ENCODE measurements at regions not wholly inside any gene's neighbourhood (a gene's known extent, or its start where the extent isn't known, plus 50 kb on each side); places are given as distances from the start of the nearest gene placed in this dataset.

DNA sequence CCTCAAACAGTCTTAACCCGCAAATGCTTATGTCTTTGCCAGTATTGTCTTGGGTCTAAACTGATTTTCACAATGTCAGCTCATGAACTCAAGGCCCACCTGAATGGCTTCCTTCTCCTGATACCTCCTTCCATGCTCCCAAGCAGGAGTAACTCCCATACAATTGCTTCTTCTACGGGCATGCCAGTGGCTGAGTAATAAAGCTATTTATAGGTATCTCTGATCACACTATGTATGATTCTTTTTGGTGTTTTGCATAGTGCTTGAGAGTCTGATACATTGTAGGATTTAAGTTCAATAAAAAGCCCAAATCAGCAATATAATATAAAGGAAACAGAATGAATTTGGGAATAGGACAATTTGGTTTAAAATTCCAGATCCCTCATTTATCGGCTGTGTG, 235.0 kb upstream of the DCN start:
- Mint-ChIP-seq H3K27ac (ENCODE audit: unreplicated experiment) (no peak overlapping the region), H3K4me3 (ENCODE audit: unreplicated experiment) (no peak overlapping the region), H3K9me3 (ENCODE audit: low read depth) (no peaks in the 10 kb centered on the region), H3K27me3 (ENCODE audit: low read depth) (no peaks in the 10 kb centered on the region), H3K4me1 (ENCODE audit: low read depth) (peaks cover 10% of the 10 kb centered on the region), H3K36me3 (ENCODE audit: low read depth) (no peaks in the 10 kb centered on the region)
- DNase-seq (ENCODE audit: low spot score): no peak
- TF ChIP-seq, protein P1, sequence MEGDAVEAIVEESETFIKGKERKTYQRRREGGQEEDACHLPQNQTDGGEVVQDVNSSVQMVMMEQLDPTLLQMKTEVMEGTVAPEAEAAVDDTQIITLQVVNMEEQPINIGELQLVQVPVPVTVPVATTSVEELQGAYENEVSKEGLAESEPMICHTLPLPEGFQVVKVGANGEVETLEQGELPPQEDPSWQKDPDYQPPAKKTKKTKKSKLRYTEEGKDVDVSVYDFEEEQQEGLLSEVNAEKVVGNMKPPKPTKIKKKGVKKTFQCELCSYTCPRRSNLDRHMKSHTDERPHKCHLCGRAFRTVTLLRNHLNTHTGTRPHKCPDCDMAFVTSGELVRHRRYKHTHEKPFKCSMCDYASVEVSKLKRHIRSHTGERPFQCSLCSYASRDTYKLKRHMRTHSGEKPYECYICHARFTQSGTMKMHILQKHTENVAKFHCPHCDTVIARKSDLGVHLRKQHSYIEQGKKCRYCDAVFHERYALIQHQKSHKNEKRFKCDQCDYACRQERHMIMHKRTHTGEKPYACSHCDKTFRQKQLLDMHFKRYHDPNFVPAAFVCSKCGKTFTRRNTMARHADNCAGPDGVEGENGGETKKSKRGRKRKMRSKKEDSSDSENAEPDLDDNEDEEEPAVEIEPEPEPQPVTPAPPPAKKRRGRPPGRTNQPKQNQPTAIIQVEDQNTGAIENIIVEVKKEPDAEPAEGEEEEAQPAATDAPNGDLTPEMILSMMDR (IDR thresholded peaks at IDR 0.05): no peak

DNA sequence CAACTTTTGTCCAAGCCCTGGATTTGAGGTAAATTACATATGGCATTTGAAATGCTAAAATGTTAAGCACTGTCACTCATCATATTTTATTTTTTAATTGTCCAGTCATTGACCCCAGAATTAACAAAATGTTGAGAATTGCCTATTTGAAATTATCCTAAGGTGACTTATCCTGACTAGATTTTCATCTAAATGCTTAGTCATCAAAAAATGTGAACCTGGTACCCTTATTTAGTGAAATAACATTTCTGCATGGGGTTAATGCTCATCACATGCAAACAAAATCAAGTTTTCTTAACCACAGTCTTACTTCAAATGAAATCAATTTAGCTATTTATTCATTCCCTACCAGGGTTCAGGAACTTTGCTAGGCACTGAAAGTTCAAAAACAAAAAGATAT, 232.0 kb upstream of the DCN start:
- Mint-ChIP-seq H3K27ac (ENCODE audit: unreplicated experiment) (no peak overlapping the region), H3K36me3 (ENCODE audit: low read depth) (no peaks in the 10 kb centered on the region), H3K4me3 (ENCODE audit: unreplicated experiment) (no peak overlapping the region), H3K27me3 (ENCODE audit: low read depth) (no peaks in the 10 kb centered on the region), H3K9me3 (ENCODE audit: low read depth) (no peaks in the 10 kb centered on the region), H3K4me1 (ENCODE audit: low read depth) (peaks cover 10% of the 10 kb centered on the region)
- DNase-seq (ENCODE audit: low spot score): no peak
- TF ChIP-seq, protein P1 (IDR thresholded peaks at IDR 0.05): no peak

DNA sequence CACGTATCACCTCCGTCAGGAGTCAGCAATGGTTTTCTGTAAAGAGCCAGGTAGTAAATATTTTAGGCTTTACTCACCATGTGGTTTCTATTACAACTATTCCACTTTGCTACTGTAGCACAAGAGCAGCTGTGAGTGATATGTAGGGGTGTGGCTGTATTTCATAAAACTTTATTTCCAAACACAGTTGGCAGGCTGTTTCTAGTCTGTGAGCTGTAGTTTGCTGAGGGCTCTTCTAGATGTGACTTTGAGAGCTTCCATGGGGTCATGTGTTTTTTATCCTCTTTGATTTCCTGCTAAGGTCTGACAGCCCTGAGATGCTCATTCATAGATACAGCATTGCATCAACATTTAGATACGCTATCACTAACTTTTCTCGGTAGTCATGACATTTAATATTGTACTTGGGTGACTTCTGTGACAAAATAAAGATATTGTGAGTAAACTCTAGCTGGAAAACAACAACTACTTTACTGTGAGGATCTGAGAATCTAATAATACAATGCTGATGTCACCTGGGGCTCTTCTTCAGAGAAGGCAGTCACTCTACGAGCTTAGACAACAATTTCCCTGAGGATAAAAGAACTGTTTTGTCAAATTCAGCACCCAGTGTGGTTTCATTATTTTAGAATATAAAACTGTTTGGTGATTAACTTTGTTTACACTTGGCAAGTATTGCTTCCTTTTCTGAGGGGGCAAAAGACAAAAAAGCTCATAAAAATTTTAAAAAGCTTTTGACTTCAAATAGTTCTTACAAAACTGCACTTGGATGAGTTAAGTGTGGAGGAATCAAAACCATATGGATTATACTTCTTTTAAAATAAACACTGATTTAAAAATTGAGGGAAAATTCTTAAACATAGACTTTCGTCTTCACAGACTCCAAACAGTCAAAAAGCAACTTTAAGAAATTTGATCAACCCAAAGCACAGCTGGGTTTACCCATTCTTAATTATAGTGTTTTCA, 231.2 kb upstream of the DCN start:
- Mint-ChIP-seq H3K36me3 (ENCODE audit: low read depth) (no peaks in the 10 kb centered on the region), H3K27ac (ENCODE audit: unreplicated experiment) (no peak overlapping the region), H3K27me3 (ENCODE audit: low read depth) (no peaks in the 10 kb centered on the region), H3K4me3 (ENCODE audit: unreplicated experiment) (no peak overlapping the region), H3K9me3 (ENCODE audit: low read depth) (no peaks in the 10 kb centered on the region), H3K4me1 (ENCODE audit: low read depth) (peaks cover 10% of the 10 kb centered on the region)
- DNase-seq (ENCODE audit: low spot score): no peak
- TF ChIP-seq, protein P1 (IDR thresholded peaks at IDR 0.05): no peak

DNA sequence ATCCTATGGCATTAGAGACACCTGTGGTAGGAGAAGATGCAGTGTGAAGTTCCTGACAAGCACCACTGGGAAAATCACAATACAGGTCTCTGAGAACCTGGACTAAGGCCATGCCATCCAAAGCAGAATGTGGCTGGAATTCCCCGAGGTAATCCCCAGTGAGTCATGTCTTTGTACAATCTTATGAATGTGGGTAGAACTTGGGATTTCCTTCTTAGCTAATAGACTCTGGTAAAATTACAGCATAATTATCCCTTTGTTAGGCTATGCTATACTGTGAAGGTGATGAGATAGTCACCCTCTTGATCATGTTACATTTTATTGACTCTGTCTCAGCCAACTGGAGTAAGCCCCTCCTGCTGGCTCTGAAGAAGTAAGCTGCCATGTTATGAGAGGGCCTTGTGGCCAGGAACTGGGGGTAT, 224.3 kb upstream of the DCN start:
- H3K36me3 Mint-ChIP-seq (ENCODE audit: low read depth): no peaks in the 10 kb centered on the region
- peaks cover 3% of the 10 kb centered on the region for H3K4me1 Mint-ChIP-seq (ENCODE audit: low read depth)
- TF ChIP-seq, protein P1 (IDR thresholded peaks at IDR 0.05): no peak
- H3K4me3 Mint-ChIP-seq (ENCODE audit: unreplicated experiment): no peak overlapping the region
- peaks cover 5% of the 10 kb centered on the region for H3K9me3 Mint-ChIP-seq (ENCODE audit: low read depth)
- no peak for DNase-seq (ENCODE audit: low spot score)
- H3K27ac Mint-ChIP-seq (ENCODE audit: unreplicated experiment): no peak overlapping the region
- no peaks in the 10 kb centered on the region for H3K27me3 Mint-ChIP-seq (ENCODE audit: low read depth)

DNA sequence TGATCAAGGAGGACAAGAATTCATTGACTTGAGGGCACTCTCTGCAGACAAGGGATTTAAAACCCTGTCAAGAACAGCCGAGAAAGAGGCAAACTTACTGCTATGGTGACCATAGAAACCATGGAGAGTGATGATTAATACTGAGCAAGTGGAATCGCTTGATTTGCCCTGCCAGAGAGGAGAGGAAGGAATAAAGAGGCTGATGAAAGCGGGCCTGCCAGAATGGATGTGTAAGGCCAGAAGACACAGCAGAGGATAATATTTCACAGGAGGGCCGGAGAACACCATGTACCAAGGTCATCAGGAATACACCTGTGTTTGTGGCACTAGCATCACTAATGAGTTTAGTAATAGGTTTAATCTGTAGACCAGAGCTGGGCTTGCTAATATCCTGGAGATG, 221.8 kb upstream of the DCN start:
- Mint-ChIP-seq H3K4me1 (ENCODE audit: low read depth) (peaks cover 19% of the 10 kb centered on the region), H3K9me3 (ENCODE audit: low read depth) (peaks cover 5% of the 10 kb centered on the region), H3K4me3 (ENCODE audit: unreplicated experiment) (no peak overlapping the region), H3K27ac (ENCODE audit: unreplicated experiment) (no peak overlapping the region), H3K36me3 (ENCODE audit: low read depth) (no peaks in the 10 kb centered on the region), H3K27me3 (ENCODE audit: low read depth) (no peaks in the 10 kb centered on the region)
- DNase-seq (ENCODE audit: low spot score): no peak
- TF ChIP-seq, protein P1 (IDR thresholded peaks at IDR 0.05): no peak
